ENCODE measurements at regions not wholly inside any gene's neighbourhood (a gene's known extent, or its start where the extent isn't known, plus 50 kb on each side); places are given as distances from the start of the nearest gene placed in this dataset.

DNA sequence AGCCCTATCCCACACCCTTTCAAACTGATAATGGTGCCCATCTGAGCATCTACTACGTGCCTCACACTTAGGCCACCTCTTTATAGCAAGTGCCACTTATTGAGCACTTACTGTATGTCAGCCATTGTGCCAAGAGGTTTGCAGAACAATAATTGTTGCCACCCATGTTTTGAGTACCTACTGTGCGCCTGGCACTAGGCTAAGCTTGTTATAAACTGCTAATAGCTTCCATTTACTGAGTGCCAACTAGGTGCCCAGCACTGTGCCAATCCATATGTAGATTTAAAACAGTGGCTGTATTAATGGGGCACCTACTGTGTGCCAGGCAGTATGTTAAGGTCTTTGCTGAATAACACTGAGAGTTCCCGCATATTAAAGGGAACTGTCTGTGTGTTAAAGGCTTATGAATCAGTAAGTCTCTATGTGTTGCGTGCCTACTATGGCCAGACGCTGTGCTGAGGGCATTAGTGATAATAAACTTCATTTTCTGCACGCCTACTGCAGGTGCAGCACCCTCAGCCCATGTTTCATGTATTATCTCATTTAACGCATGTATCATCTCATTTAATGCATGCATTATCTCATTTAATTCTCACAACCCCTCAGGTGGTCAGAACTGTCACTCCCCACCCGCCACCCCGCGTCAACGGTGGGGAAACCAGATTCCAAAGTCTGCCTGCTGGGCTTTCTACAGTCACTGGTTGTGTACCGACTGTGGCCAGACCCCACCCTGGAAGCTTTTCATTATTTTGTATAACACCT is 105.0 kb downstream of the PTPRS start:
- DNase-seq, result no peak

DNA sequence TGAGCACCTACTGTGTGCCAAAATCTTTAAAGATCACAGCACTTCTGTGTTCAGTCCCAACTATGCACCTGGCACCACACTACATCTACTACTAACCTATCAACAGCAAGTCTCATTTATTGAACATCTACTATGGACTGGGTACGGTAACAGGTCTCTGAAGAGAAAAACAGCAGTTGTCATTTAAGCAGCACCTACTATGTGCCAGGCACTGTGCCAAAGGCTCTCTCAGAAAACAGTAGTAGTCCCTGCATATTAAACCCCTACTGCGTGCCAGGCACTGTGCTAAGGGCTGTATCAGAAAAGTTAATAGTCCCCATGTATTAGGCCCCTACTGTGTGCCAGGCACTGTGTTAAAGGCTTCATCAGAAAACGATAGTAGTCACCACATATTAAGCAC is 106.2 kb downstream of the PTPRS start:
- no peak for DNase-seq

DNA sequence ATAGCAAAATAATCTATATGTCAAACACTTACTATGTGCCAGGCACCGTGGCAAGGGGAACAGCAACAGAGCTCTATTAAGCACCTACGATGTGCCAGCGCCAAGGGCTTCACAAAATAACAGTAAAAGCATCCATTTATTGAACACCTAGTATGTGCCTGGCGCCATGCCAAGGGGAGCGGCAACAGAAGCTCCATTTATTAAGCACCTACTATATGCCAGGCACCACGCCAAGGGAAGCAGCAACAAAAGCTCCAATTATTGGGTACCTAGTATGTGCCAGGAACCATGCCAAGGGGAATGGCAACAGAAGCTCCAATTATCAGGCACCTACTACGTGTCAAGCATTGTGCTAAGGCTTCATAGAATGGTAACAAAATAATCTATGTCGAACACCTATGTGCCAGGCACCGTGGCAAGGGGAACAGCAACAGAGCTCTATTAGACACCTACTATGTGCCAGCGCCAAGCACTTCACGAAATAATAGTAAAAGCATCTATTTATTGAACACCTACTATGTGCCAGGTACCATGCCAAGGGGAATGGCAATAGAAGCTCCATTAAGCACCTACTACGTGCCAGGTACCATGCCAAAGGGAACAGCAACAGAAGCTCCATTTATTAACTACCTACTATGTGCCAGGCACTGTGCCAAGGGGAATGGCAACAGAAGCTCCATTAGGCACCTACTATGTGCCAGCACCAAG is 107.7 kb downstream of the PTPRS start:
- DNase-seq, result no peak

DNA sequence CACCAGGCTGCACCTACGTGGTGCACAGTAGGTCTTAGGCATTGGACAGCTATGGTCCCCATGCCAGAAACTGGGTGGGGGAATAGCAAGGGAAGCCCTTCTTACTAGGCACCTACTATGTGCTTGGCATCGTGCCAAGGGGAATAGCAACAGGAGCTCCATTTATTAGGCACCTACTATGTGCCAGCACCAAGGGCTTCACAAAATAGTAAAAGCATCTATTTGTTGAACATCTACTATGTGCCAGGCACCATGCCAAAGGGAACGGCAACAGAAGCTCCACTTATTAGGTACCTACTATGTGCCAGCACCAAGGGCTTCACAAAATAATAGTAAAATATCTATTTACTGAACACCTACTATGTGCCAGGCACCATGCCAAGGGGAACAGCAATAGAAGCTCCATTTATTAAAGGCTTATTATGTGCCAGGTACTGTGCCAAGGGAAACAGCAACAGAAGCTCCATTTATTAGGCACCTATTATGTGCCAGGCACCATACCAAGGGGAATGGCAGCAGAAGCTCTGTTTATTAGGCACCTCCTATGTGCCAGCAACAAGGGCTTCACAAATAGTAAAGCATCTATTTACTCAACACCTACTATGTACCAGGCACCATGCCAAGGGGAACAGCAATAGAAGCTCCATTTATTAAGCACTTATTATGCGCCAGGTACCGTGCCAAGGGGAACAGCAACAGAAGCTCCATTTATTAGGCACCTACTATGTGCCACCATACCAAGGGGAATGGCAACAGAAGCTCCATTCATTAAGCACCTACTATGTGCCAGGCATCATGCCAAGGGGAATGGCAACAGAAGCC is 108.5 kb downstream of the PTPRS start:
- no peak for DNase-seq

DNA sequence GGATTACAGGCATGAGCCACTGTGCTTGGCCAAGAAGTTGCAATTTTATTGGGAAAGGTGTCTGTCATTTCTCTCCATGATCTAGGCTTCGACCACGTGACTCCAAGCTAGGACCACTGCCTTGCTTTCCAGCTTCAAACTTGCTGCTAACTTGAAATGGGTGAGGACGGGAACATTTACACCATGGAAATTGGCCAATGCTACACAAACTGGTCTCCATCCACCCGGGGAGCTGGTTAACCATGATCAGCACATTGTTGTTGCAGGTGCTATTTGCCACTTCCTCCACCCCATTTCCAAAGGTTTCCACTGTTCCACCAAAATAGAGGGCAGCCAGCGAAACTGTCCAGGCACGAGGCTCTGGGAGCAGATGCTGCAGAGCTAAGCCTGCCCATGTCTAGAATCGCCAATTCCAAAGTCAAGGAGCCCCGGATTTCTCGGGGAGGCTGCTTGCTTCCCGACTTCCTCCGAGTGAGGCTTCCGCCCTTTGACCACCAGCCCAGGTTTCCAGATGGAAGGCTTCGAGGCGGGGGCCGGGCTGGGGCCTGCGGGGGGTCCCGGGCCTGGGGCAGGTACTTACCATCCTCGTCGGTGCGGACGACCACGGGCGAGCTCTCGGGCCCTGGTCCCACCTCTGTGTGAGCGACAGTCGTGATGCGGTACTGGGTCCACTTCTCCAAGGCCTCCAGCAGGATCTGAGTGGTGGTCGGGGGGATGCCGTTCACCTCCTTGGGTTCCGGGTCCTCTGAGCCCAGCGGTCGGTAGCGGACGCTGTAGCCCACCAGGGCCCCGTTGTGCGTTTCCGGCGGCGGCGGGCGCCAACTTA is 109.7 kb downstream of the PTPRS start:
- DNase-seq, result no peak

DNA sequence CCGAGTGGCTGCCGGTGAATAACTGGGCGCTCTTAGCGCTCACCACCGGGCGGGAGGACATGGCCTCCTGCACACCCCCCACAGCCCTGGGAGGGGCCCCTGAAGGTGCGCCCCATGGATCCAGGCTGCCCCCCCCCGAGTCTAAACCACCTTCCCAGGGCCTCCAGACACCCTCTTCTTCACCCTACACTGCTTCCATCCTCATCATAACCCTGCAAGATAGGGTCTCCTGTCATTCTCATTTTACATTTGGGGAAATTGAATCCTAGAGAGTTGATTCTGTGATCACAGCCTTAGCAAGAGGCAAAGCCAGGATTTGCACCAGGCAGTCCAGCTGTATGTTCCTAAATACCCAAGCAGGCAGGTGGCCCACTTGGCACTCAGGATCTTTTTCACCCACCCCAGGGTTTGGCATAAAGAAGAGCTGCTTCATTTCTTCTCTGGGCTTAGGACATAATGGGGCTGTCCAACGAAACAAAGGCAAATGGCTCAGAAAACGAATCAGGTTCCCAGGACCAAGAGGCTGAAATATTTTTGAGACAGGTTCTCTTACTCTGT is 110.8 kb downstream of the PTPRS start:
- no peak for DNase-seq

DNA sequence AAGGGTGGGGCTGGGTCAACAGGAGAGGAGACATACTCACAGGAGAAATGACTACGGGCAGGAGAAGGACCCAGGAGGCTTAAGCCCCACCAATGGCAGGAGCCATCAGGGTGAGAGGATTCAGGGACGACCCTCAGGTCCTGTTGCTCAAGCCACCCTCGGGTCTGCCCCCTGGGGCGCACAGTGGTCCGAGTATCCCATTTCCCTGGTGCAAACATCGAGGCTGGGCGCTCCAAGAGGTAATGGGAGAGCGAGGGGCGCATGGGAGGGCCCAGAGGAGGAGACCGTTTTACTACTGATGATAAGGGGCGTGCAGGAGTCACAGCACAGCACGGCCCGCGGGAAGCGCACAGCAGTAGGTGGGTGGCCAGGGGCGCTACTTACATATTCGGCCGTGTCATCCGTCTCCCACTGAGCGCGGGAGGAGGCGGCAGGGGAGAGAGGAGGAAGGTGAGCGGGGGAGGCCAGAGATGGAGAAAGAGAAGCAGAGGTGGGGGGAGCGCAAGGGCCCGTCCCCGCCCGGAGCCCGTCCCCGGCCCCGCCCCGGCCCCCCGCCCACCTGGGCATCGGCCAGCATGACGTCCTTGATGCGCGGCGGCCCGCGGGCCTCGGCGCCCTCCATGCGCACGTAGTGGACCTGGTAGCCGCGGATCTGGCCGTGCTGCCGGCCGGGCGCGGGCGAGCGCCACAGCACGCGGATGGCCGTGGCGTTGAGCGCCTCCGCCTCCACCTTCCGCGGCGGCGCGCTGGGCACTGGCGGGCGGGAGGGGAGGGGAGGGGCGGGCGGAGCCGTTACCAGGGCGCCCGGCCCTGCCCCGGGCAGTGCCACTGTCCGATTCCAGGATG is 111.5 kb downstream of the PTPRS start:
- no peak for DNase-seq

DNA sequence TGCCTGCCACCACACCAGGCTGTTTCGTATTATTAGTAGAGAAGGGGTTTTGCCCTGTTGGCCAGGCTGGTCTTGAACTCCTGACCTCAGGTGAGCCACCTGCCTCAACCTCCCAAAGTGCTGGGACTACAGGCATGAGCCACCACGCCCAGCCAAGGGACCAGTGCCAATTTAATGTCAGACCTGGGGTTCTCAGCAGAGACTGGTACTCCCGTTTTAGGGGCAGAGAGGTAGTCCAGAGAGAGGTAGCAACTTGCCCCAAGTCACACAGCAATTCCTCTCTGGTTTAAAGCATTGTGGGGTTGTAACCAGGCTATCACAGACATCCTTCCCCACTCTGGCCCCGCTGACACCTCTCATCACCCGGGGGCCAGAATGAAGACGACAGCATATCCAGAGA is 112.1 kb downstream of the PTPRS start:
- no peak for DNase-seq

DNA sequence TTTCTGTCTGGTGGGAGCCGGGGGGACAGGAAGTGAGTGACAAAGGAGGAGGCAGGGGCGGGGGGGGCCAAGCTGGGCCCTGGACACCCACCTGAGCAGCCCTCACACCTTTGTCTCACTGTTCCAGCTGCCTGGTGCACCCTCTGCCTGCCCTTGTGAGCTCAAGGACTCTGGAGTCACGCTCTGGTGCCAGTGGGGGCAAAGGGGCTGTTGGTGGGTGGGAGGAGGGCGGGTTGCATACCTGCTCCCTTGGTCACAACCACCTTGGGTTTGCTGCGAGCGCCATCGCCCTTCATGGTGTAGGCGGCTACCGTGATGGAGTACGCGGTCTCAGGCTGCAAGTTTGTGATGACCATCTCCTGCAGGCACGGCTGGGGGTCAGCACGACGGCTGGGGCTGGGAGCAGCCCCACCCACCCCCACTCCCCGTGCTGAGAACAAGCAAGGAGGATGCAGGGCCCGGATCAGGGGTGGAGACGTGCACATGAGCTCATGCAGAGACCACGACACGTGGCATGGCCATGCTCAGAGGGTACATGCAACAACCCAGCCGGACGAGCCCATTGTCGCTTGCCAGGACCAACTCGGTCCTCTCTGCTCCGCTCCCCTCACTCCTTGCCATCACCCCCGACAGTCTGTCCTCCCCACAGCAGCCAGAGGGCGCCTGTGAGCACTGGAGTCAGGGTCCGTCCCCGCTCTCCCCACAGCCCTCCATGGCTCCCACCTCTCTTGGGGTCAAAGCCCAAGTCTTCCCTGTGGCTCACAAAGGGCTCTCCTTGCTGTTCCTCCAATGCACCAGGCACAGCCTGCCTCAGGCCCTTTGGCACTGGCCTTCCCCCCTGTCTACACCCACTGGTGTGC is 114.9 kb downstream of the PTPRS start:
- no peak for DNase-seq

DNA sequence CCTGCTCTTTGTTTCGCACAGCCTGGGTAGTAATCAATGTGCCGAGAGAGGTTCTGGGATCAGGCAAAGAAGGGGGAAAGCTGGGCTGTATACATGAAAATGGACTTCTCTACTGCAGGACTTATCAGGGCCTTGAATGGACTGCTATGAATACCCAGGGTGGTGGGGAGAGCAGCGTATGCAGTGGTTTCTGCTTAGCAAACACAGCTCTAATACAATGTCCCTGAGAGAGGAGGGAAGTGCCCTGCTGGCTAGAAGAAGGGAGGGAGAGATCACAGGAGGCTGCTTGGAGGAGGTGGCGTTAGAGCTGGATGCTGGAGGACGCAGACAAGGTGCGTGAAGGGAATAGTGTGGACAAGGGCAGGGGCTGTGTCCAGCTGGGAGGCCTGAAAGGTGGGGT is 116.1 kb downstream of the PTPRS start:
- no peak for DNase-seq

DNA sequence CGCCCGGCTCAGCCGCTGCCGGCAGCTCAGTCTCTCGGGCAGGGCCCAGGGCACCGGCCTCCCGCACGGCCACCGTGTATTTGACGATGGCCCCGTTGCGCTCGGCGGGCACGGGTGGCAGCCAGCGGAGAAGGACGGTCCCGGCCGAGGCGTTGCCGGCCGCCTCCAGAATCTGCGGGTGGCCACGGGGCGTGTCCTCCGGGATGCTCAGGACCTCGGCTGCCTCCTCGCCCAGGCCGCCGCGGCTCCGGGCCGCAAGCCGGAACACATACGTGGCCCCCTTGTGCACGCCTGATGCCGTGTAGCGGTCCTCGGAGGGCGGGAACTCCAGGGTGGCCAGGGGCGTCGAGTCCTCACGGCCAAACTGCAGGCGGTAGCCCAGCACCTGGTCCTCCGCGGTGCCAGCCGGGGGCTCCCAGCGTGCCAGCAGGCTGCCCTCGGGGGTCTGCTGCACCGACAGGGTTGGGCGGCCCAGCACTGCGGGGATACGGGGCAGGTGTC is 117.7 kb downstream of the PTPRS start:
- no peak for DNase-seq

DNA sequence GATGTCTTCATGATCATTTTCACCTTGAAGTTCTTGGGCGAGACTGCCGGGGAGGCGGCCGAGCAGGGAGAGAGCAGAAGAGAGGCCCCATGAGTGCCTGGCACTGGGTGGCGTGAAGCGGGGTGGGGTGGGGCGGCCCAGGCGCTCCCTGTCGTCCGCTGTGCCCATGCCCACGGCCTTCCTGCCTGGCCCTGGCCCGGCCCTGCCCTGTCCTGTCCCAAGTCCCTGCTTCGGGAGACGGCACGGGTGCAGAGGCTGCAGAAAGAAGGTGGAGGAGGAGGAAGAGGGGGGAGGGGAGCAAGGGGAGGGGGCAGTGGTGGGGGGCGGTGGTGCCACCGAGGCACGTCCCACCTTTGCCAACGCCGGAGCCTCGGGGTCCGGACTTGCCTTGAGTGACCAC is 118.4 kb downstream of the PTPRS start:
- DNase-seq, result no peak

DNA sequence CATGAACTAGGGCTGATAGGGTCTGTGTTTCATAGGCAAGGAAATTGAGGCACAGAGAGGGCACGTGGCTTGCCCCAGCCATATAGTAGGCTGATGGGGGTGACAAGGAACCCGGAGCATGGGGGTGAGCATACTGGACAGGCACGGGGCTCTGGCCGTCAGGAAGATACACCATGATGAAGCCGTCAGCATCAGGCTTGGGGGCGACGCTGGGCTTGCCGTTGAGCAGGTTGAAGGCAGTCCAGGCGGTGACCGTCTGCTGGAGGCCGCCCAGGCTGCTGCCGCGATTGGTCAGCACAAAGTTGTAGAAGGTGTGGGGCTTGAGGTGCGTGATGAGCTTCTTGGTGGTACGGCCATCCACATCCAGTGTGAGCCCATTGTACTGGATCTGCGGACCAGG is 119.7 kb downstream of the PTPRS start:
- no peak for DNase-seq

DNA sequence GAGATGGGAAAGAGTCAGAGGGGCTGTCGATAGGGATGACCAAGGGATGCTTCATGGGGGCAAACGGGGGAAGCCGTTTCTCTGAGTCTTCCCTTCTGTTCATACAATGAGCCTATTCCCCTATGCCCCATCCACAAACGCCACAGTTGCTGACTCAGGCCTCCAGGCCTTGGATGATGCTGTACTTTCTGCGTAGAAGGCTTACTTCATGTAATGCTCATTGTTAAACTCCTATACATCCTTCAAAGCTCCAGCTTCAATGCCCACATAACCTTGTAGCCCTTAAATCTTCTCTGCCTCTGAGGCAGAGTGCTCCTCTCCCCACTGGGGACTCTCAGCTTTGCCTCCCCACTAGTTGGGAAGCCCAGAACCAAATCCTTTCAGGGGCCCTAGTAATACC is 120.3 kb downstream of the PTPRS start:
- DNase-seq, result no peak

DNA sequence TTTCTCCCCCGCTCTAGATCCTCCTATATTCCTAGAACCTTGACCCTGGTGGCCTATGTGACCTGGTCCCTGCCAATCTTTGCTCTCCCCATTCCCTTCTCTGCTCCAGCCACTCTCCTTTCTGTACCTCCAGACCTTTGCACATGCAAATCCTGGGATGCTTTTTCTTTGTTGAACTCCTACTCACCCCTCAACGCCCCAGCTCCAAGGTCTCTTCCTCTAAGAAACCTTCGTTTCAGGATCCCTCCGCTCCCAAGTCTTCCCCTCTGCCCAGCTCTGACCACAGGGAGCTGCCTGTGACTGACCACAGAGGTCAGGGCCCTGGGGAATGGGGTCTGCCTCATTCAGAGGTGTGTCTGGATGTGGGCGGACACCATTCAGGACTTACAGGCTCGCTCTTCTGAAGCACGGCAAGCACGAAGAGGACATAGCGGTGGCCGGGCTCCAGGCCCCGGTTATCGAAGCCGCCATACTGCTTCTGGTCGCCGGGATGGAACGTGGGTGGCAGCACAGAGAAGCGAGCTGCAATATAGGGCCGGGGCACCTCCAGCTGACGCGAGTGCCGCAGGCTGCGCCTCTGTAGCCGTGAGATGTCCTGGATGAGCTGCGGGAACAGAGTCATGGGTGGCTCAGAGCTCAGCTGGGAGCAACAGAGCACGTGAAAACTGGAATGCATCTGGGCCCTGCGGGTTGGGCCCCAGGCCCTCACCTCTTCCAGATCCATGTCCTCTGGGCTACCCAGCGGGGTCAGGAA is 120.9 kb downstream of the PTPRS start:
- DNase-seq, result no peak

DNA sequence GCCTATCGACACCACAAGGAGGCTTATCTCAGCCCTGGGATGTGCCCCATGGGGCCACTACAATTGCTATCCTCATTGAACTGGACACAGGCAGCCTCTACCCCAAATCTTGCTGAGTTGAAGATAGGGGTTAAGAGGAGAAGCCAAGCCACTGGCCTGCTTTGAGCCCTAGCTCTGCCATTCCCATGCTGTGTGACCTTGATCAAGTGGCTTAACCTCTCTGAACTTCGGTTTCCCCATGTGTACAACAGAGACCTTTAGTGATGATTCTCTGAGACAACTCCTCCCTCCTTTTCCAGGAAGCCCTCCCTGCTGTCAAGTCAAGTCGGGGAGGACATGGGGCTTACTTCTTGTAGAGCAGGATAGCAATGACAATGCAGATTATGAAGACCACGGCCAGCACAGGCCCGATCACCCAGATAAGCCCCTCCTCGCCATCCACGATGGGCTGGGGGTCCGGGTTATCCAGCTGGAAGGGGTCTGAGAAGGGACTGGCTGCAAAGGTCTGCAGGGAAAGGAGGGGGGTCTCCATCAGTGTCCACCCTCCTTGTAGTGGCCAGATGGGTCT is 121.6 kb downstream of the PTPRS start:
- DNase-seq, result no peak

DNA sequence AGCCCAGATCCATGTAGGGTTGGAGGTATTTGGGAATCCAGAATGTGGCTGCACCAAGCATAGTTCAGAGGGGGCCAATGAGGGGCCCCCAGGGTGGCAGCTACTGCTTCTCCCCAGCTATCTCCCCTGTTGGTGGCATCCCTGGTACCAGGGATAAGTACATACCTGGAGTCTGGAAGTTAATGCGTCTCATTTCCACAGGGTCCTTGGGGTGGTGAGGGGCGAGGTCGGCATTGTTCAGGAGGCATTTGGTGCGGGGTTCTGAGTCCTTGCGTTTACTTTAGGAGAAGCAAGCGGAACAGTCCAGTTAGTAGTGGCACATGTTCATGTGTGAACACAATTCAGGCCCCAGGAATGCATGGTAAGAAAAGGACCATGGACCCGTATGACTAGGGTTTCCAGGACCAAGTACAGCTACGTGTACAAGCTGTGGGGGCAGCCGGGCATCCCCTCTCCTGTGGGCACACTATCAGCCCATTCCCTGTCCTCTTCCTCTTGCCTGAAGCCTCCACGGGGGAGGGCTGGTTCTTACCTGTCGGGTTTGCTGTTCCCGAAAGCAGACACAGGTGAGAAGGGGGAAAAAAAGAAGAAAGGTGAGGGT is 122.3 kb downstream of the PTPRS start:
- DNase-seq, result no peak

DNA sequence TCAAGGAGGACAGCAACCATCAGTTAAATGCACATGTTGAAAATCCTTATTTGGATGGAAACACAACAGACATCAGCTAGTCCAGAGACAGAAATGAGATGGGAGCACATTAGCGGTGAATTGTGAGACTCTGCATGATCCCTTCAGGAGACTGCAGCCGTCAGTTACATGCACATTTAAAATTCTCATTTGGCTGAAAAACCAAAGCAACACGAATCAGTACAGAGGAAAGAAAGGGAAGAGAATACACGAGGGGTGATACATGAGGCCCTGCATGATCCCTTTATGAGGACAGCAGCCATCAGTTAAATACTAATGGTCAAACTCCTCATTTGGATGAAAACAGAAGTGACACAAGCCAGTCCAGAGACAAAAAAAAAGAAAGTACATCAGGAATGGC is 123.4 kb downstream of the PTPRS start:
- DNase-seq, result no peak

Measured in MV-4-11 (cell line).